Frontal cortex (tissue), 3 donors: ENCODE measurements at regions not wholly inside any gene's neighbourhood (a gene's known extent, or its start where the extent isn't known, plus 50 kb on each side); places are given as distances from the start of the nearest gene placed in this dataset.

Experiments
- DNase-seq, 2 donors: peaks; one replicate each; pipeline ENCODE4 v3.0.0; 2012; ENCODE audit warnings: low spot score in 2 of 2
- FAIRE-seq: peaks from 2 replicates; lab custom pipeline; 2012; peaks lifted over from hg19 to GRCh38; lab: Jason Lieb, UNC
- donor health status: control.
- donor health status: control.
- donor health status: control.

DNA sequence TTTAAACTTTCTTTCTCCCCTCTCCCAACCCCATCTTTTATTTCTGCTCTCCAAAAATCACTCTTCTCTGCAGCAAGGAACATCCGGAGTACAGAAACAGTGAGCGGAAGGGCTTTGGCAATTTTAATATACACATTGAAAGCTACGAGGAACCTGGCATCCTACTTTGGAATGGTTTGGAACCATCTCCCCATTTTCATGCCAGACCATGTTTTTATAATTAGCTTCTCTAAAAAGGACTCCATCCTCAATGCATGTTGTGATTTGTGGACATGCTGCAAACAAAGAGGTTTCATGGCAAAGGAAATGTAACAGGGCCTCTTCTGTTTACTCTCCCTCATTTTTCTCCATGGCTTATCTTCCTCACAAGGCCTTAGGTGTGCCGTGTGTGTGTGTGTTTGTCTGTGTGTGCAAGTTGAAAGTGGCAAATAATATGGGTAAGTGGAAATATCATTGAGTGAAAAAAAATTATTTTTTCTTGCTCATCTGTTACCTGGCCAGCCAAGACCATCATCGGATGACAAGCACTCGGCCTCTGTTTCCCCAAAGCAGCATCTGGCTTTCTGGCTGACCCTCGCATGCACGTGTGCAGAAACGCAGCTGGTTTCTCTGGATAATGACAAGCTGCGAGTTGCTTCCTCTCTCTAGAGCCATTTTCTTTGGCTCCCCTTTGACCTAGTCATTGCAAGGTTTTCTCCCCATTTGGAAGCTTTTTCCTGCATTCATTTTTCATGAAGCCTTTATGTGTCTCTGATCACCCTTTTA, 585.0 kb downstream of the TMEM114 start:
- no peak for DNase-seq
- FAIRE-seq = no peak

DNA sequence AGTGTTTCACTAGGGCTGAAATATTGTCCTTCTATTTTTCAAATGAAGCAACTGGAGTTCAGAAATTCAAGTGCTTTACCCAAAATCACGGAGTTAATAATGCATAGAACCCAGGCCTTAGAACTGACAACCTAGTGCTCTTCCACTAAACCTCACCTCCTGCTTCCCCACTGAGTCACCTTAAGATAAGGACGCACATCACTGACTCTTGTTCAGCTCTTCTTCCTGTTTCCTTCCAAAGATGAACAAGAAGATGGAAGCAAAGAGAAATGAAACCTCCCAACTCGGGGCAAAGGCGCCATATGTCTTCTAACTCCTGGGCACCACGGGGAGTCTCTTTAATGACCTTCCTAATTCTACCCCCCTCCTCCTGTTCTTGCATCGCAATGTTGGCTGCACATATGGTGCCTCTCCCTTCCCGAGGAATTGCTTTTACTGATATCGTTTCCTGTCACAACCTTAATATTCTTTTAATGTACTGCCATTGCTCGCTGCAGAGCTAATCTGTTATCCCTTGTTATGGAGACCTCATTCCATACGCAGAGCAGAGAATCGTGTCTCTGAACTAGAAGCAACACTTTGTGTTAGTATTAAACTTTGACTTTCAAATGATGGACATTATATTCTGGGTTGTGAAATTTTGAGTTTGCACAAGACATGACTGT, 591.4 kb downstream of the TMEM114 start:
- FAIRE-seq (no peak), DNase-seq (no peak)

DNA sequence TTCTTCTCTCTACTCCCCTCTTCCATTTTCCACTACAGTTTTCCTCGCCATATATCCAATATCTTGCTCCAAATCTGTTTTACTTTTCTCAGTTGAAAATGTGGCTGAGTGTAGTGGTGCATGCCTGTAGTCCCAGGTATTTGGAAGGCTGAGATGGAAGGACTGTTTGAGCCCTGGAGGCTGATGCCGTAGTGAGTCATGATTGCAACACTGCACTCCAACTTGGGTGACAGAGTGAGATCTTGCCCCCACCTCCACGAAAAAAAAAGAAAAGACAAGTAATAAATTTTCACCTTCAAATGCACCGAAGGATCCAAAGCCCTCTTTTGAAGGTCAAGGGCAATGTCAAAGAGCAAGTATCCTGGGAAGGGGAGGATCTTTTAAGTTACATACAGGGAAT, 592.3 kb downstream of the TMEM114 start:
- DNase-seq = no peak
- FAIRE-seq = no peak

DNA sequence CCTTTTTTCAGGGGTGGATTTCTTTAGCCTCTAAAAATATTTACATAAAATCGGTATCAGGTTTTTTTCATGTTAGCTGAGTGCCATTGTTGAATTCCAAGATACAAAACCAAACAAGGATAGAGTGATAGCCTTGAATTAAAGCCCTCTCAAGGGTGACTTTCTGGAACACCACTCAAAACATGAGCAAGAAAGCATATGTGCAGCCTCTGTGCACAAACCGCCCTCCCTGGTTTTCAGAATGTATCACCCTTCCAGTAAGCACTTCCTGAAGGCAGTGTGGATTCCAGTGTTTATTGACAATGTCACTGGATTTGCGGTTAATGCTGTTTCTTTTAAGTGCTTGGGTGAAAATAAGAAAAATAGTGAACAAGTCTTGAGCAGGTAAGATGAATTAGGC, 597.7 kb downstream of the TMEM114 start:
- no peak for DNase-seq
- no peak for FAIRE-seq

DNA sequence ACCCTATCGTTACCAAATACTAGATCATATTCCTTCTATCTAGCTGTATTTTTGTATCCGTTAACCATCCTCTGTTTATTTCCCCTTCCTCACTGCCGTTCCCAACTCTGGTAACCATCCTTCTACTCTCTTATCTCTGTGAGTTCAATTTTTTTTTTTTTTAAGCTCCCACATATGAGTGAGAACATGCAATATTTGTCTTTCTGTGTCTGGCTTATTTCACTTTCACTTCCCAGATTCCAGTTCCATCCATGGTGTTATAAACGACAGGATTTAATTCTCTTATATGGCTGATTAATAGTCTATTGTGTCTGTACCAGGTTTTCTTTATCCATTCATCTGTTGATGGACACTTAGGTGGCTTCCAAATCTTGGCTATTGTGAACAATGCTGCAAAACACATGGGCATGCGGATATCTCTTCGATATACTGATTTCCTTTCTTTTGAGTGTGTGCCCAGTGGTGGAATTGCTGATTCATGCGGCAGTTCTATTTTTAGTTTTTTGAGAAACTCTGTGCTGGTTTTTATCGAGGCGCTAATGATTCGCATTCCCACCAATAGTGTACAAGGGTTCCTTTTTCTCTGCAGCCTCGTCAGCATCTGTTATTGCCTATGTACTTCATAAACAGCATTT, 599.6 kb downstream of the TMEM114 start:
- FAIRE-seq (no peak), DNase-seq (no peak)

DNA sequence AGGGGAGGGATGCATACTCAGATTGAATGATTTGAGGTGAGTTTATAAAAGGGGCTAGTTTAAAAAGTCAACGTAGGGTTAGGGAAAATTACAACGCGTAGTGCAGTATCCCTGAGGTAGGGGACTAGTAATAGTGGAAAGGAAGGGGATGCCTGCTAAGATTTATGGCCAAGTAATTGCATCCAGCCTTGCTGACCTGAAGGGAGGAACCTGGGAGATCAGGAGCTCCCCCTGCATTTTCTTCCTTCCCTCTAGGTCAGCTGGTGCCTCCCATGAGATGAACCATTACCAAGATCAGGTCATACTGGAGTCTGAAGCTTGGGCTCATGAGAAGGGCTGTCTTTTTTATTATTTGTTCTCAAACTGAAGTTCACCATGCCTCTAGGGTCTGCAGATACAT, 606.6 kb downstream of the TMEM114 start:
- DNase-seq (no peak), FAIRE-seq (no peak)

DNA sequence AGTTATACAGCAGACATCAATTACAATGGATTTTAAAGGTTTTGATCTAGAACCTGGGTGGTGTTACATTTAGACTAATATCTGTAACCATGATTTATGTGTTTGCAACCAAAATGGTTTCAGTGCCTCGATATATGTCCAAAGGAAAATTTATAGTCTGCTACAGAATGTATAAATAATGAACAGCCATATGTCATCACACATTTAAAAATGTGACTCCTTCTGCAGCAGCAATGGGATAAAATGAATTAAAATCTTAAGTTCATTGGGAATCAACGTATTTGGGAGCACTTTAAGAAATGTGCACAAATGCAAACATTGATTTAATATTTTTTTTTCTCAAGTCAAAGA, 610.2 kb downstream of the TMEM114 start:
- FAIRE-seq = no peak
- DNase-seq = no peak

DNA sequence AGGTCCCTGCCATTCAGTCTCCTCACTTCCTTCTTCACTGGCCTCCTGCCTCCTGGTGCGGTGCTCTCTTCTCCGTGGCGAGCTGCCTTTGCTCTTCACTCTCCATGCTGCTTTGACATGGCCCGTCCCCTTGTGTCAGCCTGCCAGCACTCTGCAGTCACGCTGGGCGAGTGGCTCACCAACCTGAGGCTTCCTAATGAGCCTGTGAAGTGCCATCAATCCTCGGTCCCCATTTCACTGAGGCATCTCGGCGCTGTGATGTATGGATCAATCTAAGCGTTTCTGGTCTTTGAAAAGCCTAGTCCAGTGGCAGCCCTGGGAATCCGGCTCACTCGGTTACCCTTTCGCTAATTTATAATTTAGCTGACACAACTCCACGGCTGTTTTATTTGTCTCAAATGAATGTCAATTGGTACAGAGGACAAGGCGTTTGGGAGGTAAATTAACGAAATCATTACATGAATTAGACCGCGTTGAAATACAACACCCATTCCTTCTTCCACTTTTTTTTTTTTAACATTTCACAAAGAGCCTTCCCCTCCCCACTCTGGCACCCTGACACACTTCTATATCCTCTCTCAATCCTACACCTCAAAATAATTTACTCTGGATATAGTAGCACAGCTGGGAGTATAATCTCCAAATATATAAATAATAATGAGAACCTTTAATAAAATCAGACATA, 610.7 kb downstream of the TMEM114 start:
- no peak for FAIRE-seq
- no peak for DNase-seq

DNA sequence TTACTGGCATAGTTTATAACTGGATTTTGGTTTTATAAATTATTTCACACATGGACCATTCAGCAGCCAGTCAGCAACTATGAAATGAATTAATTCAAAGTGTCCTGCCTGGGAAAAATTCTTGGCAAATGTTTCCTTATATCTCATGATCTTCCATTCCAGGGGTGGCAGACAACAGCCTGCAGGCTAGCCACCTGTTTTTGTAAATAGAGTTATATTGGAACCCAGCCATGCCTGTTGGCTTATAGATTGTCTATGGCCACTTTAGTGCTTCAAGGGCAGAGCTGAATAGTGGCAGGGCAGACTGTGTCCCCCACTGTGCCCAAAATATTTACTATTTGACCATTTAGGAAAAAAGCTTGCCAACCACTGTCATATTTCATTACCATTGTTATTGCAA, 613.7 kb downstream of the TMEM114 start:
- no peak for DNase-seq
- no peak for FAIRE-seq

DNA sequence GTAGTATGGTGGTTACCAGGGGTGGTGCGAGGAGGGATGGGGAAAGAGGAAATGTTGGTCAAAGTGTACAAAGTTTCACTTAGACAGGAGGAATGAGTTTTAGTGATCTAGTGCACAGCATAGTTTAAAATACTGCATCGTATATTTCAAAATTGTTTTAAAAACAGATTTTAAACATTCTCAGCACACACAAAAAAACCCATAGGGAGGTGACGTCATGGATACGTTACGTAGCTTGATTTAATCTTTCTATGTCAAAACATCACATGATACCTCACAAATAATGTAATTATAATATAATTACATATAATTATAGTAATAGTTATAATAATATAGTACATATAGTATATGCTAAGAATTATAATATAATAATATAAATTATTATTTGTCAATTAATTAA, 614.2 kb downstream of the TMEM114 start:
- peak; percentile 72 for FAIRE-seq
- no peak for DNase-seq

DNA sequence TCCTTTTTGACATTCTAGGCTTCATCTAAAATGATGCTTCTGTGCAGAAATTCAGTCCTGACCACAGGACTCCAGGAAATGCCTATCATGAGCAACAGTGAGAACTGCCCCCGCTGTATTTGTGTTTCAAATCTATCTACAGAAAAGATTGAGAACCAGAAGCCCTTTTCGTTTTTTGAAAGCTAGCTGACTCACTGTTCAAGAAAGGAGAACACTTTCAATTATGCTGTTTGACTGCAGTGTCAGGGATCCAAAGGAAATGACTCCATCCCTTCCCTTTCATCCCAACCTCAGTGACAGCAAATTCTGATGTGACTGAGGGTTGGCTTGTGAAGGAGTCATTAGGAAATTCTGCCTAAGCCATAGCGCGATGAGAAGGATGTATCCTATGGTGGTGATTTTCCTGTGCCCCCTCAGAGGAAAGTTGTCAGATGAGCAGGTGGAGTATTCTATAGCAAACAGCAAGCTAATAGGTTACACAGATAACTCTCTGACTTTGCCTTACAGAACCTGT, 622.3 kb downstream of the TMEM114 start:
- FAIRE-seq = no peak

DNA sequence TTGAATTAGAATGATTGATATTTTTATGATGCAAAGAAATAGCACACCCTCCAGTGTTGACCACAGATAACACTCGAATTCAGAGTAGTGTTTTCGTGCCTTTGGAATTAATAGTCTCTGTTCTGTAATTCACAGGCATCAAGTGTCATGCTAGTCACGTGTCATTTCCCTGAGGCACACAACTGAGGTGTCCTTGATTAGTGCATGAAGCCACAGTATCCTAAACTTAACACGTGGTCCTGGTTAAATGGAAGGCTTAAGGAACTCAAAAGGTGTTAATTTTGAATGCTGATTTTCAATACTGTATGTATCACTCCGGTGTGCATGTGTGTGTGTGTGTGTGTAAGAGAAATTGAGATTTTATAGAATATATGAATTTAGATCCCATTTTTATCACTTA, 625.6 kb downstream of the TMEM114 start:
- no peak for DNase-seq
- FAIRE-seq = no peak

More for the DNA sequence above, 622.3 kb downstream of the TMEM114 start:
- DNase-seq = no peak

DNA sequence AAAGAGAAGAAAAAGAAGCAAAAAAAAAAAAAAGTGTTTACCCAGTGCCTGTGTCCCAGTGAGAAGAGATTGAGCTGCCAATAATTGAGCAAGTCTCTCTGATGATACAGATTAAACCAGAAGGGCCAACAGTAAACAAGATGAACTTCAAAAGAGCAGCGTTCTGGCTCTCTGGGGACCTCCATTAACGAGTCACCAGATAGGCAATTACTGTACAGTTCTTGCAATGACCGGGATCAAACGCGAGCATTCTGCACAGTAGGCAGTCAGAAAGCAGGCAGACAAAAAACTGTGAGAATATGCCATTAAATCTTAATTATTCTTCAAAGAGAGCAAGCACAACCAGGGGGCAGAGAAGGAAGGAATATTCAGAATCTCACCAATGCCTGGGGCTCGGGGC, 626.1 kb downstream of the TMEM114 start:
- no peak for DNase-seq
- no peak for FAIRE-seq

DNA sequence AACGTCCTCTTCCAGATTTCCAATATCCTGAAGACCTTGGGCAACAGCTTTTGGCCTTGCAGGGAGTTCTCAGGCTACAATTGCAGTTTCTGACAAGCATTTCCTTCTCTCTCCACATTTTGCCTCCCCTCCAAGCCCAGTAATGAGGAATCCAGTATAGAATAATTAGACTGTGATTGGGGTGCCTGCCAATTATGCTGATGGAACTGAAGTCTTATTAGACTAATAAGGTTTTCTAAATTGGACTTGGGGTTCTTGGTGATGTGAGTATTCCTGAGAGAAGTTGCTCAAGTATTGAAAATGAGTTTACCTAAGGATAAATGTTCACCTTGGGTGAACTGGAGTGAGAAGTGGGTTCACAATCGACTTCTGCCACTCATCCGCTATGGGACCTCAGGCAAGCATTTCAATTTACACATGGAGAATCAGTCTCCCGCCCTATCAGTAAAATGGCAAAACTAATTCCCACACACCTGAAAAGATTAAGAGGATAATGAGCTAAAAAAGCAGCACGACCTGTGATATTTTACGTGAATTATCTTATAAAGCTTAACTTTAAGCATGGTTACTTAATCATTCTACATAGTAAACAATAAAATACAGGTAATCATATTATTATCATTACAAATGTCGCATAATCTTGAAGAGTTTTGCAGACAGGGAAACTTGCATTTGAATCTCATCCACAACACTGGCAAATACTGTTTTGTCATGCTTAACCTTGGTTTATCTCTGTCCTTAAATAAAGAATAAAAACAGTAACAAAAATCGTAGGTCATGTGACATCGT, 628.0 kb downstream of the TMEM114 start:
- no peak for FAIRE-seq
- DNase-seq = no peak

DNA sequence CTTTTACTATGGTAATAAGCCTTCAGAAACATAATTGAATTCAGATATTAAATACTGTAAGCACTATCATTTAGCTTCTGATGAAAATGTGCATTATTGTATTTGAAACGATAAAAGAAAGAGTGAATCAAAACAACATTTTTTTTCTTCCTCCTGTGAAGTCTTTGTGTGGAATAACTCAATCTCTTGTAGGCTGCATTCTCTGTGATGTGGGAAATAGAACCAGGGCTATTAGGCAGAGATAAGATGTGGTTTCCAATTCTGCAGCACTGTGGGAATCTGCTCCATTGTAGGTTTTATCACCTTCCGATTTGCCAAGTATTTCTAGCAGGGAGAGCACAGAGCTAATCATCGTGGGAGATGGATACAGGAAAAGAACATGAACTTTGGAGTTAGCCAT, 624.5 kb downstream of the RBFOX1 start:
- FAIRE-seq = no peak
- DNase-seq = no peak

DNA sequence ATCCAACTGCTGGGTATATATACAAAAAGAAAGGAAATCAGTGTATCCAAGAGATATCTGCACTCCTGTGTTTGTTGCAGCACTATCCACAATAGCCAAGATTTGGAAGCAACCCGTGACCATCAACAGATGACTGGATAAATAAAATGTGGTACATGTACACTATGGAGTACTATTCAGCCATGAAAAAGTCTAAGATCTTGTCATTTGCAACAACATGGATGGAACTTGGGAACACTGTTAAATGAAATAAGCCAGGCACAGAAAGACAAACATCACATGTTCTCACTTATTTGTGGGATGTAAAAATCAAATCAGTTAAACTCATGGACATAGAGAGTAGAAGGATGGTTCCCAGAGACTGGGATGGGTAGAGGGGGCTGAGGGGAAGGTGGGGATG, 620.7 kb downstream of the RBFOX1 start:
- no peak for FAIRE-seq

DNA sequence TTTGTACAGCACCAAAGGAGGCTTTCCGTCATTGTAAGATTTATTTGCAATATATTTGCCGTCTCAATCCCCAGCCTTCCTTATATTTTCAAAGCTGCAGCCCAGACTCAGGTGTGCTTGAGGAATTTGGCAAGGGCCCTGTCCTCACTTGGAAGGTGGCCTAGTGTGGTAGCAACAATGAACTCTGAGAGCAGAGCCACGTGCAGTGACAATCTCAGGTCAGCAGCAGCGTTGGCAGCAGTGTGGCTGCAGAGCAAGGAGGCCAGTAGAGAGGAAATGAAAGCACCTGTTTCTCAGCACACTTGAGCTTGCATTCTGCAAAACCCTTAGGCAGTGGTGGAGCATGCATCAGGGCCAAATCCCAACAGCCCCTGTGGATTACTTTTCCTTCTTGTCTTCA, 613.5 kb downstream of the RBFOX1 start:
- DNase-seq (no peak), FAIRE-seq (no peak)

More for the DNA sequence above, 620.7 kb downstream of the RBFOX1 start:
- DNase-seq = no peak

DNA sequence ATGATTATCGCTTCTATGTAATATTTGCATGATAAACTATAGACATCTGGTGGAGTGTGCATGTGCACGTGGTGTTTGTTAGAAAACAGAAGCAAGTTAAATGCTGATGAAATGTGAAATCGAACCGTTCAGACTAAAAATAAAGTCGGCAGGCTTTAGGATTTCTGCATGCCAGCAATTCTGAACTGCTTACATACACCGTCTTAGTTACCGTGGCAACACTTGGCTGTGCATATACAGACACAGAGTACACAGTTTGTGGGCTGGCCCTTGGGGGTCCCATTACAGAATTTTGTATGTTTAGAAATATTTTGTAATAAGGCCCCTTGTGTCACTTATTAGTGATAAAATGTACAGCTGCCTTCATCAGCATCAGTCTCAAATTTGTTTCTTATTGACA, 605.5 kb downstream of the RBFOX1 start:
- DNase-seq (no peak), FAIRE-seq (no peak)

DNA sequence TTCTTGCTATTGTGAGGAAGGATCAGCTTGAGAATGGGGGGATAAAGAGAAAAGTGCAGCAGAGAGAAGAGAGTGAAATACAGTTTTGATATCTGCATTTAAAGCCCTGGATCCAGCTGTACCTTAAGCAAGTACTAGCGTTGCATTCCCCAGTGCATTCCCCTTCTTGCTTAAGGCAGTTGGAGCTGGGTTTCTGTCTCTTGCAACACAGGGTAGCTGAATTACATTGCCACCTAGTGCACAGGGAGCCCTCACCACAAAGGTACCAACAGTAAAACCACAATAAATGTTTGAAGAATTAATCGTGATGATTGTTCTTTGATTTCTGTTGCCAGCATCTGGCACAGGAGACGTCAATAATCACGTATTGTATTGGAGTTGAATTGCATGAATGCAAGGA, 588.7 kb downstream of the RBFOX1 start:
- FAIRE-seq (no peak), DNase-seq (no peak)

DNA sequence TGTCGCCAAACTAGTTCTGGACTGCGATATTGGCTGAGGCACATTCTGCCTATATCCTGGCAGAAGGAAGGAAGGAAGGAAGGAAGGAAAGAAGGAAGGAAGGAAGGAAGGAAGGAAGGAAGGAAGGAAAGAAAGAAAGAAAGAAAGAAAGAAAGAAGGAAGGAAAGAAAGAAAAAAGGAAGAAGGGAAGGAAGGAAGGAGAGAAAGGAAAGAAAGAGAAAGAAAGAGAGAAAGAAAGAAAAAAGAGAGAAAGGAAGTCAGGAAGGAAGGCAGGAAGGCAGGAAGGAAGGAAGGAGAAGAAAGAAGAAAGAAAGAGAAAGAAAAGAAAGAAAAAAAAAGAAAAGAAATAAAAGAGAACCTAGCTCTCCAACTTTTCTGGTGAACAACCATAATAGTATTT, 587.1 kb downstream of the RBFOX1 start:
- FAIRE-seq = no peak
- DNase-seq = no peak
